ENCODE measurements at regions not wholly inside any gene's neighbourhood (a gene's known extent, or its start where the extent isn't known, plus 50 kb on each side); places are given as distances from the start of the nearest gene placed in this dataset.

- Histone ChIP-seq H3K27me3 (ENCODE audit: control insufficient read depth, insufficient read depth) (no peaks in the 10 kb centered on the region), H3K4me1 (ENCODE audit: control insufficient read depth, insufficient read depth, low read length) (no peaks in the 10 kb centered on the region), H3K9me3 (ENCODE audit: control insufficient read depth, low read length) (no peaks in the 10 kb centered on the region), H3K4me3 (ENCODE audit: low read length) (no peak overlapping the region), H3K27ac (ENCODE audit: low read length) (no peak overlapping the region)
- DNase-seq (no peak), ATAC-seq (no peak)
- WGBS, result 67% methylated on average over 4 of the region's 4 CpGs
- intact Hi-C loops (cut with DNase I), result no loop called here
Observed at GRCh38 chr5:143569213-143569701, 165.8 kb upstream of the NR3C1 start.

- intact Hi-C loops (cut with DNase I), result no loop called here
- no peaks in the 10 kb centered on the region for H3K4me1 ChIP-seq (ENCODE audit: control insufficient read depth, insufficient read depth, low read length)
- H3K9me3 ChIP-seq (ENCODE audit: control insufficient read depth, low read length), result no peaks in the 10 kb centered on the region
- no peak overlapping the region for H3K27ac ChIP-seq (ENCODE audit: low read length)
- H3K4me3 ChIP-seq (ENCODE audit: low read length), result no peak overlapping the region
- 78% methylated on average over 6 of the region's 6 CpGs for WGBS
- DNase-seq (no peak), ATAC-seq (no peak)
- no peaks in the 10 kb centered on the region for H3K27me3 ChIP-seq (ENCODE audit: control insufficient read depth, insufficient read depth)
Observed at GRCh38 chr5:143567583-143568504, 164.4 kb upstream of the NR3C1 start.

GRCh38 chr5:143566139-143566538, 162.7 kb upstream of the NR3C1 start:
- DNase-seq (no peak), ATAC-seq (no peak)
- Histone ChIP-seq H3K4me3 (ENCODE audit: low read length) (no peak overlapping the region), H3K4me1 (ENCODE audit: control insufficient read depth, insufficient read depth, low read length) (no peaks in the 10 kb centered on the region), H3K27me3 (ENCODE audit: control insufficient read depth, insufficient read depth) (no peaks in the 10 kb centered on the region), H3K27ac (ENCODE audit: low read length) (no peak overlapping the region), H3K9me3 (ENCODE audit: control insufficient read depth, low read length) (no peaks in the 10 kb centered on the region)
- WGBS, result 98% methylated on average over 2 of the region's 2 CpGs
- intact Hi-C loops (cut with DNase I), result no loop called here

- ATAC-seq (no peak), DNase-seq (no peak)
- H3K27ac ChIP-seq (ENCODE audit: low read length), result no peak overlapping the region
- H3K4me3 ChIP-seq (ENCODE audit: low read length), result no peak overlapping the region
- no peaks in the 10 kb centered on the region for H3K4me1 ChIP-seq (ENCODE audit: control insufficient read depth, insufficient read depth, low read length)
- H3K27me3 ChIP-seq (ENCODE audit: control insufficient read depth, insufficient read depth), result no peaks in the 10 kb centered on the region
- intact Hi-C loops (cut with DNase I), result no loop called here
- no peaks in the 10 kb centered on the region for H3K9me3 ChIP-seq (ENCODE audit: control insufficient read depth, low read length)
Observed at GRCh38 chr5:143564417-143564816, 160.9 kb upstream of the NR3C1 start.

- Histone ChIP-seq H3K4me1 (ENCODE audit: control insufficient read depth, insufficient read depth, low read length) (no peaks in the 10 kb centered on the region), H3K27ac (ENCODE audit: low read length) (peak overlapping the region; percentile 15), H3K27me3 (ENCODE audit: control insufficient read depth, insufficient read depth) (no peaks in the 10 kb centered on the region), H3K9me3 (ENCODE audit: control insufficient read depth, low read length) (no peaks in the 10 kb centered on the region), H3K4me3 (ENCODE audit: low read length) (no peak overlapping the region)
- ATAC-seq (peak; percentile 96 to 99), DNase-seq (peak in 2 of 3 donors; percentile 57 to 80)
- 28% methylated on average over 4 of the region's 4 CpGs for WGBS
- intact Hi-C loops (cut with DNase I), result no loop called here
Observed at GRCh38 chr5:143562935-143563334, 159.4 kb upstream of the NR3C1 start.

- no peaks in the 10 kb centered on the region for H3K27me3 ChIP-seq (ENCODE audit: control insufficient read depth, insufficient read depth)
- no peak for DNase-seq
- 82% methylated on average over 4 of the region's 4 CpGs for WGBS
Observed at GRCh38 chr5:143561219-143561618, 157.7 kb upstream of the NR3C1 start.

GRCh38 chr5:143560378-143560777, 156.9 kb upstream of the NR3C1 start:
- intact Hi-C loops (cut with DNase I), result no loop called here
- no peaks in the 10 kb centered on the region for H3K27me3 ChIP-seq (ENCODE audit: control insufficient read depth, insufficient read depth)
- ATAC-seq, result no peak
- 92% methylated on average over 1 of the region's 1 CpG for WGBS
- no peaks in the 10 kb centered on the region for H3K9me3 ChIP-seq (ENCODE audit: control insufficient read depth, low read length)
- DNase-seq, result no peak
- H3K4me3 ChIP-seq (ENCODE audit: low read length), result no peak overlapping the region
- no peak overlapping the region for H3K27ac ChIP-seq (ENCODE audit: low read length)
- H3K4me1 ChIP-seq (ENCODE audit: control insufficient read depth, insufficient read depth, low read length), result no peaks in the 10 kb centered on the region

More at GRCh38 chr5:143561219-143561618, 157.7 kb upstream of the NR3C1 start:
- H3K27ac ChIP-seq (ENCODE audit: low read length), result no peak overlapping the region
- no peak overlapping the region for H3K4me3 ChIP-seq (ENCODE audit: low read length)
- H3K4me1 ChIP-seq (ENCODE audit: control insufficient read depth, insufficient read depth, low read length), result no peaks in the 10 kb centered on the region
- no peak for ATAC-seq
- intact Hi-C loops (cut with DNase I), result no loop called here
- H3K9me3 ChIP-seq (ENCODE audit: control insufficient read depth, low read length), result no peaks in the 10 kb centered on the region

- Histone ChIP-seq H3K27me3 (ENCODE audit: control insufficient read depth, insufficient read depth) (no peaks in the 10 kb centered on the region), H3K27ac (ENCODE audit: low read length) (no peak overlapping the region), H3K4me3 (ENCODE audit: low read length) (no peak overlapping the region), H3K4me1 (ENCODE audit: control insufficient read depth, insufficient read depth, low read length) (no peaks in the 10 kb centered on the region), H3K9me3 (ENCODE audit: control insufficient read depth, low read length) (no peaks in the 10 kb centered on the region)
- 87% methylated on average over 1 of the region's 1 CpG for WGBS
- intact Hi-C loops (cut with DNase I), result no loop called here
- DNase-seq, result no peak
- no peak for ATAC-seq
Observed at GRCh38 chr5:143559586-143560109, 156.2 kb upstream of the NR3C1 start.

- H3K4me1 ChIP-seq (ENCODE audit: control insufficient read depth, insufficient read depth, low read length), result no peaks in the 10 kb centered on the region
- no peak overlapping the region for H3K4me3 ChIP-seq (ENCODE audit: low read length)
- 97% methylated on average over 1 of the region's 1 CpG for WGBS
- no peak for ATAC-seq
- no peak overlapping the region for H3K27ac ChIP-seq (ENCODE audit: low read length)
- H3K27me3 ChIP-seq (ENCODE audit: control insufficient read depth, insufficient read depth), result no peaks in the 10 kb centered on the region
- H3K9me3 ChIP-seq (ENCODE audit: control insufficient read depth, low read length), result no peaks in the 10 kb centered on the region
- intact Hi-C loops (cut with DNase I), result no loop called here
- DNase-seq, result no peak
Observed at GRCh38 chr5:143558048-143558447, 154.6 kb upstream of the NR3C1 start.

GRCh38 chr5:143557061-143557818, 153.8 kb upstream of the NR3C1 start:
- Histone ChIP-seq H3K9me3 (ENCODE audit: control insufficient read depth, low read length) (no peaks in the 10 kb centered on the region), H3K27me3 (ENCODE audit: control insufficient read depth, insufficient read depth) (no peaks in the 10 kb centered on the region), H3K4me3 (ENCODE audit: low read length) (no peak overlapping the region), H3K27ac (ENCODE audit: low read length) (no peak overlapping the region), H3K4me1 (ENCODE audit: control insufficient read depth, insufficient read depth, low read length) (no peaks in the 10 kb centered on the region)
- 32% methylated on average over 3 of the region's 3 CpGs for WGBS
- peak; percentile 29 to 66 for ATAC-seq
- intact Hi-C loops (cut with DNase I), result no loop called here
- DNase-seq, result no peak

GRCh38 chr5:143554918-143555477, 151.5 kb upstream of the NR3C1 start:
- Histone ChIP-seq H3K4me3 (ENCODE audit: low read length) (no peak overlapping the region), H3K27ac (ENCODE audit: low read length) (no peak overlapping the region), H3K4me1 (ENCODE audit: control insufficient read depth, insufficient read depth, low read length) (no peaks in the 10 kb centered on the region), H3K9me3 (ENCODE audit: control insufficient read depth, low read length) (no peaks in the 10 kb centered on the region), H3K27me3 (ENCODE audit: control insufficient read depth, insufficient read depth) (no peaks in the 10 kb centered on the region)
- ATAC-seq (no peak), DNase-seq (no peak)
- intact Hi-C loops (cut with DNase I), result no loop called here
- WGBS, result 70% methylated on average over 4 of the region's 4 CpGs

All from right cardiac atrium (tissue), 5 donors.